Caco-2 (cell line): ENCODE measurements at regions not wholly inside any gene's neighbourhood (a gene's known extent, or its start where the extent isn't known, plus 50 kb on each side); places are given as distances from the start of the nearest gene placed in this dataset.
"Not testable (repeated sequence)": the region's sequence is repeated elsewhere in the genome, so short reads cannot be mapped to it uniquely, and the experiment has no call there.

Experiments
- BruUV-seq: library from RNA; stranded (reverse); fragments of 400-500 nt; replicated peaks from 2 replicates; lab custom pipeline; 2021; lab: Mats Ljungman, UMichigan
- CTCF ChIA-PET: fragments of 300-600 bp; sonication (Branson Sonifier 250); formaldehyde crosslinking; loops from one replicate; lab custom pipeline; 2022; ENCODE audit warnings: antibody characterized with exemption; lab: Charles Lee
- POLR2A ChIA-PET: fragments of 300-600 bp; sonication (Branson Sonifier 250); formaldehyde crosslinking; loops from one replicate; lab custom pipeline; 2022; ENCODE audit warnings: antibody characterized with exemption; lab: Charles Lee
- DNase-seq, 2 experiments: peaks; one replicate each; pipeline versions ENCODE4 v3.0.0 to v3.0.0-alpha.2; 2020 to 2022
- H3K27me3 ChIP-seq: replicated peaks from 2 replicates; pipeline ENCODE4 v1.6.0; 2011; ENCODE audit warnings: low read length; ENCODE audit not compliant: control insufficient read depth, insufficient read depth
- H3K36me3 ChIP-seq: 2 replicates; pipeline ENCODE4 v1.5.1; 2011; ENCODE audit warnings: low read length; ENCODE audit not compliant: control insufficient read depth, insufficient read depth
- H3K4me1 ChIP-seq: fragments of 250-450 bp; sonication (Bioruptor Pico); 2 replicates; pipeline ENCODE4 v1.5.1; 2020; ENCODE audit warnings: mild to moderate bottlenecking
- H3K4me3 ChIP-seq: 2 replicates; pipeline ENCODE4 v1.5.1; 2011; ENCODE audit warnings: low read depth, mild to moderate bottlenecking, control low read depth, low read length
- H3K9me3 ChIP-seq: fragments of 250-450 bp; sonication (Bioruptor Pico); 2 replicates; pipeline ENCODE4 v1.5.1; 2020; ENCODE audit warnings: mild to moderate bottlenecking, moderate library complexity
- H3K27ac Mint-ChIP-seq: one replicate; pipeline ENCODE4 v1.8.0; 2022; ENCODE audit warnings: mixed read lengths; ENCODE audit not compliant: unreplicated experiment
- H3K27me3 Mint-ChIP-seq: one replicate; pipeline ENCODE4 v1.8.0; 2022; ENCODE audit warnings: mixed read lengths; ENCODE audit not compliant: insufficient read depth, unreplicated experiment
- H3K36me3 Mint-ChIP-seq: one replicate; pipeline ENCODE4 v1.8.0; 2022; ENCODE audit warnings: mild to moderate bottlenecking, mixed read lengths; ENCODE audit not compliant: insufficient read depth, unreplicated experiment
- H3K4me1 Mint-ChIP-seq: one replicate; pipeline ENCODE4 v1.8.0; 2022; ENCODE audit warnings: low read depth, mixed read lengths; ENCODE audit not compliant: unreplicated experiment
- H3K4me3 Mint-ChIP-seq: one replicate; pipeline ENCODE4 v1.8.0; 2022; ENCODE audit warnings: mild to moderate bottlenecking, moderate library complexity, mixed read lengths; ENCODE audit not compliant: unreplicated experiment
- H3K9me3 Mint-ChIP-seq: one replicate; pipeline ENCODE4 v1.8.0; 2022; ENCODE audit warnings: mixed read lengths; ENCODE audit not compliant: unreplicated experiment
- intact Hi-C: fragments of 100-400 bp; cut with micrococcal nuclease; formaldehyde crosslinking; loops from one replicate; pipeline ENCODE4 v1.10.0; 2022; ENCODE audit not compliant: unreplicated experiment
- TF ChIP-seq, protein P1 (sequence below), 2 experiments: fragments of 200-600 bp in 1 of 2; IDR thresholded peaks; 1 replicate in 1 of 2; 2 replicates in 1 of 2; pipeline versions ENCODE4 v1.5.1 to v1.8.0; 2011 to 2022; ENCODE audit warnings: antibody characterized with exemption in 1 of 2, control low read depth in 1 of 2, inconsistent platforms in 1 of 2, low read depth in 1 of 2, low read length in 1 of 2, mild to moderate bottlenecking in 1 of 2, moderate library complexity in 1 of 2; ENCODE audit not compliant: insufficient read depth in 1 of 2, severe bottlenecking in 1 of 2, unreplicated experiment in 1 of 2

DNA sequence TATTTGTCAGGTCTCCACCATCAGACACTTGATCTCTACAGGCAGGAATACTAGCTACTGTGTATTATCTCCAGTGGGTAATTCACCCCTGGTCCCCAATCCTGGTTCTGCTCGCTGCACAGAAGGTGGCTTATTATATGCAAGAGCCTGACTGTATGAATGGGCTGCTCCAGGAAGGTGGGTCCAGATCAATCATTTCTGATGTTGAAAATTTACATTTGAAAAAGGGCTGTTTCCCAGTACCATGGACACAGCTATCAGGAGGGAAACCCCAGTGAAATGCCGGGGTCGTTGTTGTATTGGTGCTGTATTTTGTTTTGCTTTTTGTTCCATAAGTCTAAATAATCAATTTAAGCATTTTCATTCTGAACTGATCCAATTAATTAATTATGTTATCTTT lies 367.6 kb downstream of the RND3 start:
- Histone ChIP-seq H3K36me3 (no peaks in the 10 kb centered on the region), H3K4me1 (0 out of 2 replicates have a peak, but pooled peaks cover 10% of the 10 kb centered on the region), H3K4me3 (no peak overlapping the region), H3K27me3 (no peaks in the 10 kb centered on the region), H3K9me3 (no peaks in the 10 kb centered on the region)
- ChIA-PET POLR2A (no interaction called here), CTCF (no interaction called here)
- TF ChIP-seq, protein P1, sequence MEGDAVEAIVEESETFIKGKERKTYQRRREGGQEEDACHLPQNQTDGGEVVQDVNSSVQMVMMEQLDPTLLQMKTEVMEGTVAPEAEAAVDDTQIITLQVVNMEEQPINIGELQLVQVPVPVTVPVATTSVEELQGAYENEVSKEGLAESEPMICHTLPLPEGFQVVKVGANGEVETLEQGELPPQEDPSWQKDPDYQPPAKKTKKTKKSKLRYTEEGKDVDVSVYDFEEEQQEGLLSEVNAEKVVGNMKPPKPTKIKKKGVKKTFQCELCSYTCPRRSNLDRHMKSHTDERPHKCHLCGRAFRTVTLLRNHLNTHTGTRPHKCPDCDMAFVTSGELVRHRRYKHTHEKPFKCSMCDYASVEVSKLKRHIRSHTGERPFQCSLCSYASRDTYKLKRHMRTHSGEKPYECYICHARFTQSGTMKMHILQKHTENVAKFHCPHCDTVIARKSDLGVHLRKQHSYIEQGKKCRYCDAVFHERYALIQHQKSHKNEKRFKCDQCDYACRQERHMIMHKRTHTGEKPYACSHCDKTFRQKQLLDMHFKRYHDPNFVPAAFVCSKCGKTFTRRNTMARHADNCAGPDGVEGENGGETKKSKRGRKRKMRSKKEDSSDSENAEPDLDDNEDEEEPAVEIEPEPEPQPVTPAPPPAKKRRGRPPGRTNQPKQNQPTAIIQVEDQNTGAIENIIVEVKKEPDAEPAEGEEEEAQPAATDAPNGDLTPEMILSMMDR (IDR thresholded peaks at IDR 0.05; ENCODE audit: insufficient read depth in 1 of 2, low read depth in 1 of 2, low read length in 1 of 2, severe bottlenecking in 1 of 2, unreplicated experiment in 1 of 2), result no peak
- no peaks in the 10 kb centered on the region for H3K4me1 Mint-ChIP-seq
- no peak for DNase-seq
- BruUV-seq, result no TSS peak
- H3K36me3 Mint-ChIP-seq, result no peaks in the 10 kb centered on the region
- H3K27ac Mint-ChIP-seq, result no peak overlapping the region
- no peaks in the 10 kb centered on the region for H3K9me3 Mint-ChIP-seq
- intact Hi-C loops, result no loop called here
- H3K4me3 Mint-ChIP-seq, result no peak overlapping the region
- H3K27me3 Mint-ChIP-seq, result no peaks in the 10 kb centered on the region

DNA sequence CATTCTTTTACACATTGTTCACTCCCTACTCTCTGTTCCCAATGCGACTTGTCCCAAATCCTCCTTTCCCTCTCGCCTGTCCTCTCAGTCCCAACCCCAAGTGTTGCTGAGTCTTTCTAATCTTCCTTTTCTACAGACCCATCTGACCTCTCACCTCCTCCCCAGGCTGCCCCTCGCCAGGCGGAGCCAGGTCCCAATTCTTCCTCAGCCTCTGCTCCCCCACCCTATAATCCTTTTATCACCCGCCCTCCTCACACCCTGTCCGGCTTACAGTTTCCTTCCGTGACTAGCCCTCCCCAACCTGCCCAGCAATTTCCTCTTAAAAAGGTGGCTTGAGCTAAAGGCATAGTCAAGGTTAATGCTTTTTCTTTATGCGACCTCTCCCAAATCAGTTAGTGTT lies 373.4 kb downstream of the RND3 start:
- H3K27me3 ChIP-seq, H3K4me3 ChIP-seq, H3K36me3 ChIP-seq, BruUV-seq, intact Hi-C loops, H3K9me3 ChIP-seq, H3K9me3 Mint-ChIP-seq, CTCF ChIA-PET, H3K27me3 Mint-ChIP-seq, H3K4me3 Mint-ChIP-seq, H3K36me3 Mint-ChIP-seq, POLR2A ChIA-PET, DNase-seq, H3K4me1 Mint-ChIP-seq, H3K27ac Mint-ChIP-seq, H3K4me1 ChIP-seq: not testable (repeated sequence)

DNA sequence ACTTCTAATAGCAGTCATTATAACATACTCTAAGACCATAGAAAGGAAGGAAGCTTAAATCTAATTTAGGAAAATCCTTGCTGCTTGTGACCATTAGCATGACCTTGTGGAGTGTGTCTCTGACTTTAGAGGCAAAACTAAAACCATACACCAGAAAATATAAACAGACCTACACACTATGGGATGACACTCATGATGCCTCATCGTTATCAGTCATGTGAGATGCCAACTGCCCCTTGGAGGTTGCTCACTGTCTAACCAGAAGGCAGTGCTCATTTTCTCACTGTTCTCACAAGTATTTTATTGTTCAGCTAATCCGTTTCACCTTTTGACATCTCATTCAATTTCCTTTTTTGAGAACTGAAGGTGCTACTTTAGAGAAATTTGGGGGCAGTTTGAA lies 376.9 kb downstream of the RND3 start:
- no peak overlapping the region for H3K27ac Mint-ChIP-seq
- CTCF ChIA-PET, result no interaction called here
- no peaks in the 10 kb centered on the region for H3K27me3 Mint-ChIP-seq
- Histone ChIP-seq H3K9me3 (no peaks in the 10 kb centered on the region), H3K4me1 (no peaks in the 10 kb centered on the region), H3K4me3 (no peak overlapping the region), H3K36me3 (no peaks in the 10 kb centered on the region), H3K27me3 (no peaks in the 10 kb centered on the region)
- H3K4me1 Mint-ChIP-seq, result peaks cover 6% of the 10 kb centered on the region
- H3K4me3 Mint-ChIP-seq, result no peak overlapping the region
- POLR2A ChIA-PET, result no interaction called here
- H3K9me3 Mint-ChIP-seq, result peaks cover 9% of the 10 kb centered on the region
- TF ChIP-seq, protein P1 (IDR thresholded peaks at IDR 0.05; ENCODE audit: insufficient read depth in 1 of 2, low read depth in 1 of 2, low read length in 1 of 2, severe bottlenecking in 1 of 2, unreplicated experiment in 1 of 2), result no peak
- DNase-seq, result no peak
- BruUV-seq, result no TSS peak
- no peaks in the 10 kb centered on the region for H3K36me3 Mint-ChIP-seq
- intact Hi-C loops, result no loop called here

DNA sequence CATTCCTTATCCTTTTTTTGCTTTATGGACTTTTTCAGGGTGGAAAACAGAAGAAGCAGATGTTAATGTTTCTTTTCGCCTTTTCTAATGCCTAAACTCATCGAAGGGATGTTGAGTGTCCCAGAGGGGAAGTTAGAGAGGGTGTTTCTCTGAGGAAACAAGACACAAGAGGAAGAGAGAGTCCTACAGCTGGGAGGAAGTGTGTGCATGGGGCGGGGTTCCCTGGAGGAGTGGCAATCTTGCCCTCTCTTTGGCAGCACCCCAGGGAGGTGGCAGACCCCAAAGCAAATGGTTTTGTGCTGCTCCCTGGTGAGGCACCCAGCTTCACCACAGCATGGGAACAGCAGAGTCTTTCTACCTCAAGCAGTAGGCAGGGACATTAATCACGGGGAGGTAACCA lies 377.6 kb downstream of the RND3 start:
- Mint-ChIP-seq H3K36me3 (no peaks in the 10 kb centered on the region), H3K9me3 (peaks cover 9% of the 10 kb centered on the region), H3K27me3 (no peaks in the 10 kb centered on the region), H3K4me1 (peaks cover 6% of the 10 kb centered on the region), H3K4me3 (no peak overlapping the region), H3K27ac (no peak overlapping the region)
- ChIA-PET POLR2A (no interaction called here), CTCF (no interaction called here)
- H3K36me3 ChIP-seq, result no peaks in the 10 kb centered on the region
- peaks cover 3% of the 10 kb centered on the region; the same call in 1 of the 2 replicates for H3K9me3 ChIP-seq
- DNase-seq, result no peak
- no peak overlapping the region for H3K4me3 ChIP-seq
- BruUV-seq, result no TSS peak
- H3K4me1 ChIP-seq, result no peaks in the 10 kb centered on the region
- TF ChIP-seq, protein P1 (IDR thresholded peaks at IDR 0.05; ENCODE audit: insufficient read depth in 1 of 2, low read depth in 1 of 2, low read length in 1 of 2, severe bottlenecking in 1 of 2, unreplicated experiment in 1 of 2), result no peak
- intact Hi-C loops, result no loop called here
- no peaks in the 10 kb centered on the region for H3K27me3 ChIP-seq
